GM18870 (cell line): ENCODE measurements at regions not wholly inside any gene's neighbourhood (a gene's known extent, or its start where the extent isn't known, plus 50 kb on each side); places are given as distances from the start of the nearest gene placed in this dataset.

Experiments used
- ATAC-seq: cut with Tn5 transposase; IDR thresholded peaks from one replicate; pipeline ENCODE4 v1.9.1; 2021; ENCODE audit warnings: moderate library complexity; ENCODE audit not compliant: unreplicated experiment

- no peak for ATAC-seq
Observed at GRCh38 chr6:137751768-137752560, 115.1 kb upstream of the TNFAIP3 start.

- ATAC-seq: no peak
Observed at GRCh38 chr6:137754366-137754765, 112.7 kb upstream of the TNFAIP3 start.

GRCh38 chr6:137754866-137755265, 112.2 kb upstream of the TNFAIP3 start:
- ATAC-seq: no peak

- ATAC-seq: no peak
Observed at GRCh38 chr6:137755284-137755683, 111.8 kb upstream of the TNFAIP3 start.

GRCh38 chr6:137756788-137757187, 110.3 kb upstream of the TNFAIP3 start:
- no peak for ATAC-seq

GRCh38 chr6:137758661-137759060, 108.4 kb upstream of the TNFAIP3 start:
- no peak for ATAC-seq

GRCh38 chr6:137759624-137760023, 107.4 kb upstream of the TNFAIP3 start:
- no peak for ATAC-seq

- ATAC-seq: no peak
Observed at GRCh38 chr6:137761072-137761471, 106.0 kb upstream of the TNFAIP3 start.

- ATAC-seq: no peak
Observed at GRCh38 chr6:137761487-137761886, 105.6 kb upstream of the TNFAIP3 start.

GRCh38 chr6:137762168-137763090, 104.6 kb upstream of the TNFAIP3 start:
- ATAC-seq: no peak

- no peak for ATAC-seq
Observed at GRCh38 chr6:137763436-137763835, 103.6 kb upstream of the TNFAIP3 start.

- no peak for ATAC-seq
Observed at GRCh38 chr6:137763886-137764285, 103.2 kb upstream of the TNFAIP3 start.

- no peak for ATAC-seq
Observed at GRCh38 chr6:137764464-137764863, 102.6 kb upstream of the TNFAIP3 start.

- ATAC-seq: no peak
Observed at GRCh38 chr6:137765059-137765458, 102.0 kb upstream of the TNFAIP3 start.

GRCh38 chr6:137766596-137767370, 100.3 kb upstream of the TNFAIP3 start:
- ATAC-seq: no peak

- ATAC-seq: no peak
Observed at GRCh38 chr6:137767465-137767864, 99.6 kb upstream of the TNFAIP3 start.

- ATAC-seq: peak; percentile 67
Observed at GRCh38 chr6:137767911-137768690, 99.0 kb upstream of the TNFAIP3 start.

GRCh38 chr6:137768935-137769334, 98.1 kb upstream of the TNFAIP3 start:
- ATAC-seq: no peak

GRCh38 chr6:137769797-137770362, 97.2 kb upstream of the TNFAIP3 start:
- ATAC-seq: no peak
